Neural progenitor cell (in vitro differentiated cells): ENCODE measurements at regions not wholly inside any gene's neighbourhood (a gene's known extent, or its start where the extent isn't known, plus 50 kb on each side); places are given as distances from the start of the nearest gene placed in this dataset.

Experiments
- EZH2 ChIP-seq: fragments of 200-600 bp; sonication (generic); IDR thresholded peaks from 2 replicates; pipeline ENCODE4 v1.6.1; 2017; ENCODE audit warnings: antibody characterized with exemption, mild to moderate bottlenecking, moderate library complexity
- EZH2phosphoT487 ChIP-seq: fragments of 200-600 bp; sonication (generic); IDR thresholded peaks from 2 replicates; pipeline ENCODE4 v1.6.1; 2017; ENCODE audit warnings: antibody characterized with exemption
- TF ChIP-seq, protein P1 (sequence below): fragments of 200-600 bp; sonication (generic); IDR thresholded peaks from 2 replicates; pipeline ENCODE4 v1.5.1; 2017; ENCODE audit warnings: antibody characterized with exemption, mild to moderate bottlenecking

DNA sequence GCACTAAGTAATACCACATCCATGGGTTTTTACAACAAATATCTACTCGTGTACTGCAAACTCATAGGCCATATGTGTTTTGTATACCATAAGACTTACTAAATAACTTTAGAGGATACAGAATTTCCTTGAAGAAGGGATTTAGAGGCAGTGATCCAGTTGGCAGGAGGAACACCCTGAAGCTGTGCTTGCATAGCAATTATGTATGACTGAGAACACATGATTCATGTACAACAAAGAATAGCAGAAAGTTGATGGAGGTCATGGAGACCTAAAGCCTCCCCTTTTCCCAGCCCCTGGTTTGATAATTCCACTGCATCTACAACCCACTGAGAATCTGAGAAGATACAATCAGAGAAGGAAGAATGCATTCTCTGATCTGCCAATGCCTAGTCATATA, 83.8 kb upstream of the PMFBP1 start:
- no peak for TF ChIP-seq EZH2
- TF ChIP-seq, protein P1, sequence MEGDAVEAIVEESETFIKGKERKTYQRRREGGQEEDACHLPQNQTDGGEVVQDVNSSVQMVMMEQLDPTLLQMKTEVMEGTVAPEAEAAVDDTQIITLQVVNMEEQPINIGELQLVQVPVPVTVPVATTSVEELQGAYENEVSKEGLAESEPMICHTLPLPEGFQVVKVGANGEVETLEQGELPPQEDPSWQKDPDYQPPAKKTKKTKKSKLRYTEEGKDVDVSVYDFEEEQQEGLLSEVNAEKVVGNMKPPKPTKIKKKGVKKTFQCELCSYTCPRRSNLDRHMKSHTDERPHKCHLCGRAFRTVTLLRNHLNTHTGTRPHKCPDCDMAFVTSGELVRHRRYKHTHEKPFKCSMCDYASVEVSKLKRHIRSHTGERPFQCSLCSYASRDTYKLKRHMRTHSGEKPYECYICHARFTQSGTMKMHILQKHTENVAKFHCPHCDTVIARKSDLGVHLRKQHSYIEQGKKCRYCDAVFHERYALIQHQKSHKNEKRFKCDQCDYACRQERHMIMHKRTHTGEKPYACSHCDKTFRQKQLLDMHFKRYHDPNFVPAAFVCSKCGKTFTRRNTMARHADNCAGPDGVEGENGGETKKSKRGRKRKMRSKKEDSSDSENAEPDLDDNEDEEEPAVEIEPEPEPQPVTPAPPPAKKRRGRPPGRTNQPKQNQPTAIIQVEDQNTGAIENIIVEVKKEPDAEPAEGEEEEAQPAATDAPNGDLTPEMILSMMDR: no peak
- TF ChIP-seq EZH2phosphoT487: no peak
